NCI-H345 treated with DMSO at 0.1 percent for 48 hours (cell line): ENCODE measurements at regions not wholly inside any gene's neighbourhood (a gene's known extent, or its start where the extent isn't known, plus 50 kb on each side); places are given as distances from the start of the nearest gene placed in this dataset.

ENCODE experiments used
- DNase-seq: peaks from one replicate; lab custom pipeline; 2025; ENCODE audit not compliant: unreplicated experiment; lab: John Stamatoyannopoulos, UW

- DNase-seq = no peak
Measured at GRCh38 chr10:88196291-88196690, 332.9 kb downstream of the PTEN start.

GRCh38 chr10:88198023-88198422 lies 334.6 kb downstream of the PTEN start:
- no peak for DNase-seq

GRCh38 chr10:88200312-88201032 lies 337.0 kb downstream of the PTEN start:
- no peak for DNase-seq

- no peak for DNase-seq
Measured at GRCh38 chr10:88205842-88206446, 342.5 kb downstream of the PTEN start.

- DNase-seq = no peak
Measured at GRCh38 chr10:88207121-88207546, 343.7 kb downstream of the PTEN start.

GRCh38 chr10:88209231-88209630 lies 345.8 kb downstream of the PTEN start:
- DNase-seq = no peak

GRCh38 chr10:88209837-88210561 lies 346.6 kb downstream of the PTEN start:
- DNase-seq = no peak

GRCh38 chr10:88211230-88211629 lies 347.8 kb downstream of the PTEN start:
- no peak for DNase-seq

GRCh38 chr10:88212069-88212468 lies 348.6 kb downstream of the PTEN start:
- DNase-seq = no peak

- no peak for DNase-seq
Measured at GRCh38 chr10:88213065-88213605, 349.7 kb downstream of the PTEN start.

- DNase-seq = no peak
Measured at GRCh38 chr10:88216976-88217375, 353.6 kb downstream of the PTEN start.

GRCh38 chr10:88218362-88218761 lies 354.9 kb downstream of the PTEN start:
- no peak for DNase-seq

GRCh38 chr10:88219753-88220152 lies 356.3 kb downstream of the PTEN start:
- DNase-seq = no peak

GRCh38 chr10:88221010-88221973 lies 357.9 kb downstream of the PTEN start:
- no peak for DNase-seq

GRCh38 chr10:88222881-88223280 lies 359.5 kb downstream of the PTEN start:
- DNase-seq = no peak
